Mammary epithelial cell (primary cell): ENCODE measurements at regions not wholly inside any gene's neighbourhood (a gene's known extent, or its start where the extent isn't known, plus 50 kb on each side); places are given as distances from the start of the nearest gene placed in this dataset.

Source experiments
- CTCF ChIP-seq, 2 donors: IDR thresholded peaks in 1 of 2; conservative IDR thresholded peaks in 1 of 2; 2 replicates each; pipeline ENCODE4 v1.5.1; 2011 to 2012; ENCODE audit warnings: inconsistent platforms in 2 of 2, low read length in 2 of 2, mild to moderate bottlenecking in 2 of 2, control low read depth in 1 of 2, low read depth in 1 of 2; ENCODE audit not compliant: insufficient read depth in 1 of 2; ENCODE audit errors: extremely low read depth in 1 of 2
- EZH2 ChIP-seq: IDR thresholded peaks from 2 replicates; pipeline ENCODE4 v1.6.1; 2012; ENCODE audit warnings: low read length, inconsistent platforms, borderline replicate concordance

- TF ChIP-seq CTCF (conservative IDR thresholded peaks at IDR 0.05 in 1 of 2, IDR thresholded peaks at IDR 0.05 in 1 of 2; ENCODE audit: extremely low read depth in 1 of 2, insufficient read depth in 1 of 2, low read depth in 1 of 2, low read length in 2 of 2) (no peak), EZH2 (no peak)
Measured at GRCh38 chr2:145339646-145340045, 819.7 kb upstream of the ZEB2 start.
